ENCODE measurements at regions not wholly inside any gene's neighbourhood (a gene's known extent, or its start where the extent isn't known, plus 50 kb on each side); places are given as distances from the start of the nearest gene placed in this dataset.
"Not testable (repeated sequence)": the region's sequence is repeated elsewhere in the genome, so short reads cannot be mapped to it uniquely, and the experiment has no call there.

DNA sequence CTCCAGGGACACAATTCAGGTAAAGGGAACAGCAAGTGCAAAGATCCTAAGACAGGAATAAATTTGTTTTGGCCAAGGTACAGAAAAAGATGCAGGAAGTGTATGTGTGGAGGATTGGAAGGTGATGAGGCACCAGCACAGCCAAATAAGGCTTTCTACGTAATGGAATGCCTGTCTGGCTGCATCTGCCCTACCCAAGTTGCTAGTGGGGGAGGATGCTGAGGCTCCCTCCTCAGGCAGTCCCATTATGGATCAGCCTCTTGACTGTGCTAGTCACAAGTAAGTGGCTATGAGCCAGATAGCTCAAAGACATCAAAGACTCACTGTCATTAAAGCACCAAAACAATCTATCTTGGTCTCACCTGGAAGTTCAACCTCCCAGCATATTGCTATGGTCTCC is 300.9 kb upstream of the FAT4 start:
- H3K9ac ChIP-seq (ENCODE audit: low read length): no peak overlapping the region
- peaks cover 4% of the 10 kb centered on the region for H3K9me3 ChIP-seq (ENCODE audit: control insufficient read depth, low read depth, low read length)
- no peaks in the 10 kb centered on the region for H3K36me3 ChIP-seq (ENCODE audit: control insufficient read depth, low read depth, low read length)
- H3K4me3 ChIP-seq (ENCODE audit: low read length): no peak overlapping the region
- H3K4me1 ChIP-seq (ENCODE audit: control insufficient read depth, low read depth, low read length): peaks cover 9% of the 10 kb centered on the region
- no peak overlapping the region for H3K27ac ChIP-seq (ENCODE audit: low read length)
- H3K27me3 ChIP-seq (ENCODE audit: control insufficient read depth, insufficient read depth, low read length): no peaks in the 10 kb centered on the region

DNA sequence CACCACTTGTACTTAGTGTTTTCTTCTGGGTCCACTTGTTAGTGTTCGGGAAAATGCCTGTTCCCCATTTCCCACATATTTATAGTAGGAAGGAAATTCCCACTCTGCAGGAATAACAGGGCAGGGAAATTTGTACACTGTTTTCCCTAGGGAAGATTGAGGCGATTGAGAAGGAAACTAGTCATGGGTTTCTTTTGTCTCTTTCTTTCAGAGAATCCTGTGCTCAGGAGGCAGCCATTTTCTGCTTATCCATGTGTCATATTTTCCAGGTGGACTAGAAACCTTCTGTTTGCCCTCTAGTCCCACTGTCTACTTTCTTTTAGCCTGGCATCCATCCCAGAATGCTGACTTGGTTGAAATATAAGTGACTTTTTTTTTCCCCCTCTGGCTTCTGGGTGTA is 299.1 kb upstream of the ANKRD50 start:
- peaks cover 6% of the 10 kb centered on the region for H3K9me3 ChIP-seq (ENCODE audit: control insufficient read depth, low read depth, low read length)
- no peak overlapping the region for H3K4me3 ChIP-seq (ENCODE audit: low read length)
- no peaks in the 10 kb centered on the region for H3K36me3 ChIP-seq (ENCODE audit: control insufficient read depth, low read depth, low read length)
- H3K4me1 ChIP-seq (ENCODE audit: control insufficient read depth, low read depth, low read length): peaks cover 9% of the 10 kb centered on the region
- no peak overlapping the region for H3K27ac ChIP-seq (ENCODE audit: low read length)
- H3K27me3 ChIP-seq (ENCODE audit: control insufficient read depth, insufficient read depth, low read length): no peaks in the 10 kb centered on the region
- no peak overlapping the region for H3K9ac ChIP-seq (ENCODE audit: low read length)

DNA sequence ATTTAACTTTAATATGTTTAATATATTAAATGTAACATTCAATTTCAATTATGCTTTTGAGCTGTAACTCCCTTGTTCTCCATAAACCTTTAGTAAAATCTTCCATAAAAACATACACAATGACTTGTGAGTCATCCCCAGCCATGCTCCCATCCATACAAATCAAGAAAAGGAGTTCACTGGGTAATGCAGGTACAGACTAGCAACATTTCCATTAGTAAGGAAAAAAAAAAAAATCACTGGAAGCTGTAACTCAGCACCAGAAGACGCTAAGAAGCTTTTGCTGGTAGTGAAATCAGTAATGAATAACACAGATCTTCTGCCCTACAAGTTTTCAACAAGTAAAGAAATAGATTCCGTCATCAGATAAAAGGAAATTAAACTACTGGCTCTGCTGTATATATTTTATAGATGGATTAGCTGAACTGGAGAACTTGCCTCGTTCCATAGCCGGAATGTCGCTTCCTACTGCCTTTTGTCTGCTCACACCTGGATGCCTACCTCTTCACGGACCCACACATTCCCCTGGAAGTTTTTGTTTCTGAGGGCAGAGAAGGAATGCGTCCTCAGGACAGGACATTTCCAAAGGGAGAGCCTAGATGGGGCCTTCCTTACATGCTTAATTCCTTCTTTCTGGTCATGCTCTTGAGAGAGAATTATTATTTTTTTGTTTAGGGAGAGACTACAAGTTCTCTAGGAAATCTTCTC is 298.4 kb upstream of the ANKRD50 start:
- no peaks in the 10 kb centered on the region for H3K27me3 ChIP-seq (ENCODE audit: control insufficient read depth, insufficient read depth, low read length)
- peaks cover 9% of the 10 kb centered on the region for H3K4me1 ChIP-seq (ENCODE audit: control insufficient read depth, low read depth, low read length)
- H3K4me3 ChIP-seq (ENCODE audit: low read length): no peak overlapping the region
- H3K9me3 ChIP-seq (ENCODE audit: control insufficient read depth, low read depth, low read length): peaks cover 8% of the 10 kb centered on the region
- no peak overlapping the region for H3K9ac ChIP-seq (ENCODE audit: low read length)
- H3K36me3 ChIP-seq (ENCODE audit: control insufficient read depth, low read depth, low read length): no peaks in the 10 kb centered on the region
- no peak overlapping the region for H3K27ac ChIP-seq (ENCODE audit: low read length)

DNA sequence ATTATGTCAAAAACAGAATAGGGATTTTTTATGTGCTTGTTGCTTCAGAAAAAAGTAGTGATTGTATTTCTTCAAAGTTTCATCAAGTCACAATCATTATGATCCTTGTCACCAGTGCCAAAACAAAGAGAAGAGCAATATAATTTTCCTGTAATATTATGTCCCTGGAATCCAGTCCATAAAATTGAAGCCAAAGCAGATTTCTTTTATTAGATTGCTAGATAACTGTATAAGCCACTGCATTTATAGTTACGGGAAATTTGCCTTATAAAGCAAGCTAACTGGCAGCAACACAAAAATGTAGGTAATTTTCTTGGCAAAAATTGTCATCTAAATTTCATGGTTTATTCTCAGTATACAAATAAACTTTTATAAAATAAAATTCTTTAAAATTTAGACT is 296.1 kb upstream of the ANKRD50 start:
- no peak overlapping the region for H3K9ac ChIP-seq (ENCODE audit: low read length)
- no peaks in the 10 kb centered on the region for H3K36me3 ChIP-seq (ENCODE audit: control insufficient read depth, low read depth, low read length)
- H3K27ac ChIP-seq (ENCODE audit: low read length): no peak overlapping the region
- H3K4me3 ChIP-seq (ENCODE audit: low read length): no peak overlapping the region
- H3K9me3 ChIP-seq (ENCODE audit: control insufficient read depth, low read depth, low read length): peaks cover 8% of the 10 kb centered on the region
- peaks cover 9% of the 10 kb centered on the region for H3K4me1 ChIP-seq (ENCODE audit: control insufficient read depth, low read depth, low read length)
- H3K27me3 ChIP-seq (ENCODE audit: control insufficient read depth, insufficient read depth, low read length): no peaks in the 10 kb centered on the region

DNA sequence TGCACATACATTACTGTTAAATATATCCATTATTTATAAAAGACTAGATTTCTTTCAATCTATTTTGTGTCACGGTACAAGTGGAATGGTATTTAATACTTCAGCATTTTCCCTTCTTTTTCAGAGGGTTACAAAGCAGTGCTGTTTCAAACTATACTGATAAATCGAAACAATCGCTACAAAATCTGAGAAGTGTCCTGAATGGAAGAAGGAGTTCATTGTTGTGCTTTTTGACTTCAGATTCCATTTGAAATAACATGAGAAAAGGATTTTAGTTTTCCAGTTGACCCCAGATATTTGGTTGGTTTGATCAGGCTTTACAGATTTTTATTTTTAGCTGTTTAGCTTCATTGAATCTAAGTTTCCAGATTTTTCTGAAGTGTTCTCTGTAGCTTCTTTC is 292.1 kb upstream of the ANKRD50 start:
- H3K9me3 ChIP-seq (ENCODE audit: control insufficient read depth, low read depth, low read length): peaks cover 8% of the 10 kb centered on the region
- H3K36me3 ChIP-seq (ENCODE audit: control insufficient read depth, low read depth, low read length): no peaks in the 10 kb centered on the region
- H3K4me1 ChIP-seq (ENCODE audit: control insufficient read depth, low read depth, low read length): no peaks in the 10 kb centered on the region
- no peak overlapping the region for H3K27ac ChIP-seq (ENCODE audit: low read length)
- no peak overlapping the region for H3K4me3 ChIP-seq (ENCODE audit: low read length)
- H3K9ac ChIP-seq (ENCODE audit: low read length): no peak overlapping the region
- H3K27me3 ChIP-seq (ENCODE audit: control insufficient read depth, insufficient read depth, low read length): no peaks in the 10 kb centered on the region

DNA sequence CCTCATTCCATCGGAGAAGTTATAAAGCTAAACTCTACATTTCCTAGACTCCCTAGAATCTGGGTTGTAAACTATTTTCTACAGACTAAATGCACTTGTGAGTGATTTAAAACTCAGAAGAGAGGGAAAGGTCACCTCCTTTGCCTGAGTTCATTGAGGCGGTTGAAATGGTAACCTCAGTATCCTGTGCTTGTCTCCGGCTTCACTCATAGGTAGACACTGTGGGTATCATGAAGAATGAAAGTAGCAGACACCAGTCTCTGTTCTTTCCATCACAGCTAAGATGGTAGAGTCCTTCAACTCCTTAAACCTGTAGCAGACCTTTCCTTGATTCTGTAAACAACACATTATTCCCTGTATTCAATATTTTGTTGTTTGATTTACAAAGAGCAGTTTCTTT is 291.3 kb upstream of the ANKRD50 start:
- H3K4me3 ChIP-seq (ENCODE audit: low read length): no peak overlapping the region
- no peak overlapping the region for H3K9ac ChIP-seq (ENCODE audit: low read length)
- no peaks in the 10 kb centered on the region for H3K27me3 ChIP-seq (ENCODE audit: control insufficient read depth, insufficient read depth, low read length)
- H3K4me1 ChIP-seq (ENCODE audit: control insufficient read depth, low read depth, low read length): no peaks in the 10 kb centered on the region
- peaks cover 8% of the 10 kb centered on the region for H3K9me3 ChIP-seq (ENCODE audit: control insufficient read depth, low read depth, low read length)
- no peak overlapping the region for H3K27ac ChIP-seq (ENCODE audit: low read length)
- no peaks in the 10 kb centered on the region for H3K36me3 ChIP-seq (ENCODE audit: control insufficient read depth, low read depth, low read length)

DNA sequence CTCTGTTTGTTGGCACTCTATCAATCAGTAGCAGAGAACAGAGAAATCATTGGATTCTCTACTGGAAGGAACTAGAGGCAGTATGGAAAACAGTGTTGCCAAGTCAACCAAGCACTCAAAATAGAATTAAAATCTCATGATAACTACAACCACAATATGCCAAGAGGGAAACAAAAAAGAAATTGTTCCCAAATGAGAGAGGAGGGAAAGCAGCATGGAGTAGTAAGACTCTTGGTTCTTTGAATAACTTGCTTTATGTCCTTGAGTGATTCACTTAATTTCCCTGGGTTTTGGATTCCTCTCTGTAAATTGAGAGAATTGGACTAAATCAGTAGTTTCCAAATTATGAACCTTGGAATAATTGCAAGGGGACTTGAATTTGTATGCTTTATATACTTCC is 285.5 kb upstream of the ANKRD50 start:
- H3K27me3 ChIP-seq (ENCODE audit: control insufficient read depth, insufficient read depth, low read length): no peaks in the 10 kb centered on the region
- no peaks in the 10 kb centered on the region for H3K4me1 ChIP-seq (ENCODE audit: control insufficient read depth, low read depth, low read length)
- H3K4me3 ChIP-seq (ENCODE audit: low read length): no peak overlapping the region
- no peak overlapping the region for H3K27ac ChIP-seq (ENCODE audit: low read length)
- no peak overlapping the region for H3K9ac ChIP-seq (ENCODE audit: low read length)
- H3K36me3 ChIP-seq (ENCODE audit: control insufficient read depth, low read depth, low read length): no peaks in the 10 kb centered on the region
- no peaks in the 10 kb centered on the region for H3K9me3 ChIP-seq (ENCODE audit: control insufficient read depth, low read depth, low read length)

DNA sequence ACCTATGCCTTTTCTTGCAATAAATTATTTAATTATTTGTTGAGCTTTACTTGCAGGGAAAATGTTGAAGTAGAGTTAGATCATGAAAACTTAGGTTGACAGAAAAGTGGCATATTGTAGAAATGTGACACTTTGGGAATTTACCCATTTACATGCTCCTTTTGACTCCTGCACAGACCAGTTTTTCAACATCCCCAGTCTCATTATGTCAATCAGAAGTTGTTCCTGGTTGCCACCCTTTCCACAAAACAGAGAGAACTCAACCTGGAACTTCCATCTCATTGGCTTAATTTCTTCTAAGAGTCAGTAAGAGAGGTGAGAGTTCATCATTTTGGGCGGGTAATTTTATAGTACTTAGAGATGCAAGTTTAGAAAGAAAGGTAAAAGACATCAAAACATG is 284.6 kb upstream of the ANKRD50 start:
- Histone ChIP-seq H3K27me3 (ENCODE audit: control insufficient read depth, insufficient read depth, low read length) (no peaks in the 10 kb centered on the region), H3K27ac (ENCODE audit: low read length) (no peak overlapping the region), H3K36me3 (ENCODE audit: control insufficient read depth, low read depth, low read length) (no peaks in the 10 kb centered on the region), H3K4me1 (ENCODE audit: control insufficient read depth, low read depth, low read length) (no peaks in the 10 kb centered on the region), H3K9ac (ENCODE audit: low read length) (no peak overlapping the region), H3K9me3 (ENCODE audit: control insufficient read depth, low read depth, low read length) (no peaks in the 10 kb centered on the region), H3K4me3 (ENCODE audit: low read length) (no peak overlapping the region)

DNA sequence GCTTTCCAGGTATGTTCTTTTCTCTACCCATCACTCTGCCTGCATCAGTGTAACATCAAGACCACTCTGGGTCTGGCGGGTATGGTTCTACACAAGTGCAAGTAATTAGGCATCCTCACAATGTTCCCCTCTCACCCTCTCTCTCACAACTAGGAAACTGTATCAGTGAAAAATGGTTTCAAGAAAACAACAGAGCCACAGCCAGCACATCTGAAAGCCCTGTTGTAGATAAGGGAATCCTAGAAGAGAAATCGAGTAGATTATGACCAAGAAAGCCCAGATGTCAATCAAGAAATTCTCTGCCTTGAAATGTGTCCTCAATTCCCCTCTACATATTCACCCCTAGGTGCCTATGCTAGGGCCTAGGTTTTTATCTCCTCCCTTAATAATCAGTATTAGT is 281.3 kb upstream of the ANKRD50 start:
- Histone ChIP-seq H3K4me3 (ENCODE audit: low read length) (no peak overlapping the region), H3K9ac (ENCODE audit: low read length) (no peak overlapping the region), H3K27ac (ENCODE audit: low read length) (no peak overlapping the region), H3K27me3 (ENCODE audit: control insufficient read depth, insufficient read depth, low read length) (no peaks in the 10 kb centered on the region), H3K9me3 (ENCODE audit: control insufficient read depth, low read depth, low read length) (no peaks in the 10 kb centered on the region), H3K4me1 (ENCODE audit: control insufficient read depth, low read depth, low read length) (no peaks in the 10 kb centered on the region), H3K36me3 (ENCODE audit: control insufficient read depth, low read depth, low read length) (no peaks in the 10 kb centered on the region)

DNA sequence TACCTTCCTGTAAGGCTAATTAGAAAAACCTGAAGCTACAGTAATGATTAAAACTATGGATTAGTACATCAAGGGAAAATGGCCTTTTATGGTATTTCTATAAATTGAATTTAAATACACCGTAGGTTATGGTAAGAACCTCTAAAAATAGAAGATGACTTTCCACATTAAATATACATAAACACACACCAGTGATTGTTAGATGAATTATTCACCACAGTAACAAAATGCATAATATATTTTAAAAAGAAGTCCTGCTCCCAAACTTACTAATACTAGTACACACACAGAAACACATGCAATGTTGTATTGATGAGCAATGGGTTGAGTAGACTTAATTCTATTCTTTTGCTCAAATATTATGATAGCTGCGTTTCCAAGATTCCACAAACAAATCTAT is 277.9 kb upstream of the ANKRD50 start:
- H3K27ac ChIP-seq (ENCODE audit: low read length): no peak overlapping the region
- no peak overlapping the region for H3K9ac ChIP-seq (ENCODE audit: low read length)
- no peaks in the 10 kb centered on the region for H3K36me3 ChIP-seq (ENCODE audit: control insufficient read depth, low read depth, low read length)
- H3K4me3 ChIP-seq (ENCODE audit: low read length): no peak overlapping the region
- no peaks in the 10 kb centered on the region for H3K4me1 ChIP-seq (ENCODE audit: control insufficient read depth, low read depth, low read length)
- H3K27me3 ChIP-seq (ENCODE audit: control insufficient read depth, insufficient read depth, low read length): no peaks in the 10 kb centered on the region
- no peaks in the 10 kb centered on the region for H3K9me3 ChIP-seq (ENCODE audit: control insufficient read depth, low read depth, low read length)

DNA sequence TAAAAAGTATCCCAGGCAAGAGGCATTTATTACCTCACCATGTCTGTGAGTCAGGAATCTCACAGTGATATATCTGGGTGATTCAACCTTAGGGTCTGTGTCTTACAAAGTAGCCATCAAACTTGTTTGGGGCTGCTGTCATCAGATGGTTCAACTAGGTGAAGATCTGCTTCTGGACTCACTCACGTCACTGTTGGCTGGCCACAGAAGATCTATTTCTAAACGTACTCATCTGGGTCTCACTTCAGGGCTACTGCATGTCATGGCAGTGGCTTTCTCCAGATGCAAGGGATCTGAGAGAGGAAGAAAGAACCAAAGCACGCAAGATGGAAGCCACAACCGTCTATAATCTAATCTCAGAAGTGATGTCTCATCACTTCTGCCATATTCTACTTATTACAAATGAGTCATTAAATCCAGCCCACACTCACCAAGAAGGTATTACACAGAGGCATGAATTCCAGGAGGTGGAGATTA is 267.8 kb upstream of the ANKRD50 start:
- Histone ChIP-seq H3K36me3 (ENCODE audit: control insufficient read depth, low read depth, low read length) (no peaks in the 10 kb centered on the region), H3K27me3 (ENCODE audit: control insufficient read depth, insufficient read depth, low read length) (no peaks in the 10 kb centered on the region), H3K27ac (ENCODE audit: low read length) (no peak overlapping the region), H3K9me3 (ENCODE audit: control insufficient read depth, low read depth, low read length) (no peaks in the 10 kb centered on the region), H3K9ac (ENCODE audit: low read length) (no peak overlapping the region), H3K4me3 (ENCODE audit: low read length) (no peak overlapping the region), H3K4me1 (ENCODE audit: control insufficient read depth, low read depth, low read length) (no peaks in the 10 kb centered on the region)

DNA sequence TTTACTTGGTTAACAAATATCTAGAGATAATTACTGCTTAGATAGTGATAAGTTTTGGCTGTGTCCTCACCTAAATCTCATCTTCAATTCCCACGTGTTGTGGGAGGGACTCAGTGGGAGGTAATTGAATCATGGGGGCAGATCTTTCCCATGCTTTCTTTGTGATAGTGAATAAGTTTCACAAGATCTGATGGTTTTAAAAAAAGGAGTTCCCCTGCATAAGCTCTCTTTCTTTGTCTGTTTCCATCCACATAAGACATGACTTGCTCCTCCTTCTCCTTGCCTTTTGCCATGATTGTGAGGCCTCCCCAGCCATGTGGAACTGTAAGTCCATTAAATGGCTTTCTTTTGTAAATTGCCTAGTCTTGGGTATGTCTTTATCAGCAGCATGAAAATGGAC is 266.0 kb upstream of the ANKRD50 start:
- H3K36me3 ChIP-seq (ENCODE audit: control insufficient read depth, low read depth, low read length); H3K4me1 ChIP-seq (ENCODE audit: control insufficient read depth, low read depth, low read length); H3K4me3 ChIP-seq (ENCODE audit: low read length); H3K9me3 ChIP-seq (ENCODE audit: control insufficient read depth, low read depth, low read length); H3K9ac ChIP-seq (ENCODE audit: low read length); H3K27ac ChIP-seq (ENCODE audit: low read length); H3K27me3 ChIP-seq (ENCODE audit: control insufficient read depth, insufficient read depth, low read length): not testable (repeated sequence)
